Activated T-cell treated with anti-CD3 and anti-CD28 coated beads, Interleukin-2, amount 50 U/mL, for 48 hours (primary cell): ENCODE measurements at regions not wholly inside any gene's neighbourhood (a gene's known extent, or its start where the extent isn't known, plus 50 kb on each side); places are given as distances from the start of the nearest gene placed in this dataset.

Experiments
- DNase-seq, 2 experiments: peaks; one replicate each; pipeline ENCODE4 v3.0.0-alpha.2; 2020

DNA sequence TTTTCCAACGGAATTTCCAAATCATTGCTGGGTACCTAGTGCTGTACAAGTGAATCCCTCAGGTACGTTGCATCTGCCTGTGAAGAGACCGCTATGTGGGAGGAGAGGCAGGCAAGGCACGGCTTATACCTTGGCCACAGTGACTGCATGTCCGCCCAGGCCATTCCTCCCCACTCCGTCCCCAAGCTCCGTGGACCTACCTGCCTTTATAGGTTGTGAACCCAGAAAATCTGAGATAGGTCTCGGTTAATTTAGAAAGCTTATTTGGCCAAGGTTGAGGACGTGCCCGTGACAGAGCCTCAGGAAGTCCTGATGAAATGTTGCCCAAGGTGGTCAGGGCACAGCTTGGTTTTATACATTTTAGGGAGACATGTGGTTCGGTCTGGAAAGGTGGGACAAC is 218.5 kb upstream of the TSHZ3 start:
- no peak for DNase-seq

DNA sequence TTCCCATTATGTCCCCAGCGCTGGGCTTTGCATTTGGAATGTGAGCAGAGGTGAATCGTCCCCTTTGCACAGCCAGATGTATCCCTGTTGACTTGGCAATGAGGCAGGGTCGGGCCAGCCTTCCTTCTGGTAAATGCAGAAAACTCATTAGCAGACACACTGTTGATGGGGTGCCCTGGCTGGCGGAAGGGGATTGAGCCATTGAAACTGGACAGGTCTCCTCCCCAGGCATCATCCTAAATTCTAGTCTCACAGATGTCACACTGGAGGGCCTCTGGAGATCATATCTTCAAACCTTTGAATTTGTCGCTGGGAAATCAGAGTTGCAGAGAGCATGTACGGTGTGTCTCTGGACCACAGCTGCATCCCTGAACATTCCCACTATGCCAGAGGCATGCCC is 219.5 kb upstream of the TSHZ3 start:
- no peak for DNase-seq

GRCh38 chr19:31570718-31571117 is 221.5 kb upstream of the TSHZ3 start:
- DNase-seq: no peak

DNA sequence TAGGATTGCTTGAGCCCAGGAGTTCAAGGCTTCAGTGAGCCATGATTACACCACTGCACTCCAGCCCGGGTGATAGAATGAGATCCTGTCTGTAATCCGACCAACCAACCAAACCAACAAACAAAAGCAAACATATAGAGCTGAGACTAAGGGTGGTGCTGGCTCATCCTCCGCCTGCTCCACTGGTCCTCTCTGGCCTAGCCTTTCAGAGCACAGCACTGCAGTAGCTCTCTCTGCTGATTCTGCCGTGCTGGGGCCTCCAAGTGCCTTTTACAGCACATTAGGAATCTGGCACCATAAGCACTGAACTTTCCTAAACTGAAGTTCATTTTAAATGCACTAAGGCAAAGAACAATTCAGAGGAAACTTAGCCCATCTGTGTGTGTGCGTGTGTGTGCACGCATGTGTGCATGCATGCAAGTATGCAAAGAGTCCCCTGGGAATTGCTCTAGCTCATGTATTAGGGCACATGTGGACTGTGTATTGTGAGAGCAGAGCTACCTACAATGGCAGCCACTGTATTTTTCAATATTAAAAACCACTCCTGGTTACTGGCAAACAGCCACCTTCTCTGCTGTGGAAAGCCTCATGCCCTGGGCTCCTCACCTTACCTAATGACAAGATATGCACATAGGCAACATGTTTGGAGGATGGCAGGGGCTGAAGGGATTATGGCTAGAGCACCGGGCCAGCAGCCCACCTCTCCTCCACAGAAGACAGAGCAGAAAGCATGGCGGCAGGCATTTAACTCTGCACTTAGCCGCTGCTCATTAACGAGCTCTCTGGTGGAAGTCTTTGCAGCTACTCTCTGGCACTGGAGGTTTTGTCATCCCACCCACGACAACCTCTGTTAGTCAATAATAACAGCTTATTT is 223.1 kb upstream of the TSHZ3 start:
- DNase-seq: no peak

DNA sequence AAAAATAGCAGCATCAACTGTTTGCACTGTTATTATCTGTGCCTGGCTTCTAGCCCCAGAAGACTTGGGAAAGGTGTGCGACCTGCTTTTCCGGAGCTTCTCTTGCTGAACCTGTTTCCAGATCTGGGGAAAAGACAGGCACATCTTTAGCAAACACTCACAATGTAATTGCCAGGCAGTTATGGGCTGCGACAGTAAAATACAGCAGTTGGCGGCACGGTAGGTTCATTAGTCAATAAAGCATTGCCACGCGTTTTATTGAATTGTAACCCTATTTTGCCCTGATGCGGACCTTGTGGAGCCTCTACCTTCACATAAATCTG is 223.7 kb upstream of the TSHZ3 start:
- DNase-seq: no peak

DNA sequence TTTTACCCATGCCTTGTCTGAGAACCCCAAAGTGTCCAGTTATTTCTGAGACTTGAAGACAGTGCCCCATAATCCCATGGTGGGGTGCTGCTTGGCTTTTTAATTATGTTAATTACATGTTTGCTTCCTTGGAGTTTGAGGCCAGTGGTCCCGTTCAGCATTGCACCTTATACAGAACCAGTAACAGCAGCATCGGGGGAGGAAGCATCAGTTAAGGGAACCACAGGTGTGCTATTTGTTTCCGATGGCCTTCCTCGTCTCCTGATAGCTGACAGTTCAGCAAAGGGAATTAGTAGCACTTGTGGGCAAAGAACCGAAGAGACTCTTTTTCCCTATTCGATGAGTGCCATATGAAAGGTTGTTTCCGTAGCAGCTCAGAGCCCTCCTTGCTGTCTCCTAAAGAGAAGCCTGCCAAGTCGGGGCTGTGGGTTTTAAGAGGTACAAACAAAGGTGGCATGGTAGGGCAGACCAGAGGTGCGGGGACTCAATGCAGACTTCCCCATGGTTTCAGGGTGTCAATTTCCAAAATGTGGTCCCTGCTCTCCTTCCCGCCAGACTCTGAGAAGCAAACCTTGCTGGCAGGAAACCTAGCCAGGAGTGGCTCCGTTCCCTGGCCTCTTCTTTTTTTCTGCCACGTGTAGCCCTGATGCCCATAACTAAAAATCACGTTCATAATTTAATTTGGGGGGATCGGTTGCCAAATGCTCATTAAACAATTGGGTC is 225.2 kb upstream of the TSHZ3 start:
- DNase-seq: no peak

DNA sequence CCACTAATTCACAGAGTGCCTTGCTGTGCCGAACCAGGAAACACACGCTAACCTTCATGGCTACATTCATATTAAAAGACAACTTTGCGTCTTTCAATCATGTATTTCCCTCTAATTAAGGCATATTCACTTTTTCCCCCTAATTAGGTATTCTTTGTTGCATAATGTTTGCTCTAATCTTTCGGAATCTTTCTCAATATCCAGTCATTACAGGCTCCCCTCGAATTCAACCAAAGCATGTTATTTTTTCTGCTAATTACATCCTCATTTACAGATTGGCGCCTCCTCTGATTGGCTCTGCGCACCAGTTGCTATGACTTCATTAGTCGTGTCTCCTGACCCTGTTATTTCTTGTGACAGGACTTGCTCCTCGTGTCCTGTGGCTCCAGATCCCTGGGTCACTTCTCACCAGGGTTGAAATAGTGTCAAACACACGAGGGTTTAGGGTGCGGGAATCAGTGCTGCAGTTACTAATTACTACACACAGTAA is 226.7 kb upstream of the TSHZ3 start:
- DNase-seq: no peak

DNA sequence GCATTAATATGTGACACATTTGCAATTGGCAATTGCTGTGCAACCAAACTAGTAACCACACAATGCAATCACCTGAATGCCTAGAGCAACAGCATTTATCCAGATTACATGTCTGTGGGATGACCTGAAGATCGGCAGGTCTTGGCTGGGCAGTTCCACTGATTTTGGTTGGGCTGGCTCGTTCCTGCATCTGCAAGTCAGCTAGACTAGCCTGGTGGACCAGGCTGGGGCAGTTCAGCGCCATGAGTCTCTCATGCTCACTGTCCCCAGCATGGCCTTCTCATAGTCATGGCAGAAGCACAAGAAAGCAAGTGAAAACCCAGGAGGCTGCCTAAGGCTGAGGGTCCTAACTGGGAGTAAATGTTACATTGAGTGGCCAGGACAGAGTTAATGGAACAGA is 229.1 kb upstream of the TSHZ3 start:
- DNase-seq: no peak

GRCh38 chr19:31583148-31583547 is 233.9 kb upstream of the TSHZ3 start:
- no peak for DNase-seq

DNA sequence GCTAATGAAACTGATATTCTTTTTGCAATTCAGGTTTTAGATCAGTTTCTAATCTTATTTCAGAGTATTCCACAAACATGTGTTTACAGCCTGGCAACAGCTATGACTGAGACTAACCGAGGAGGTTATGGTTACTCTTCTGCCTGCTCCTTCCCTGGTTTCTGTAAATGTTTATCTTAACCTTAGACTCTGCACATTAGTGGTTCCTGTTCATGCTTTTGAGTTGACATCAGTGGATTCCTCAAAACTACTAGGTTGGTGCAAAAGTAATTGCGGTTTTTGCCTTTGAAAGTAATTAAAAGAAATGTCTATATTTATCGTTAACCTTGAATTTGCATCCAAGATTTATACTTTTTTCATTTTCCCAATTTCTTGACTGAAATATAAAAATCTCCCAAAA is 237.0 kb upstream of the TSHZ3 start:
- no peak for DNase-seq

DNA sequence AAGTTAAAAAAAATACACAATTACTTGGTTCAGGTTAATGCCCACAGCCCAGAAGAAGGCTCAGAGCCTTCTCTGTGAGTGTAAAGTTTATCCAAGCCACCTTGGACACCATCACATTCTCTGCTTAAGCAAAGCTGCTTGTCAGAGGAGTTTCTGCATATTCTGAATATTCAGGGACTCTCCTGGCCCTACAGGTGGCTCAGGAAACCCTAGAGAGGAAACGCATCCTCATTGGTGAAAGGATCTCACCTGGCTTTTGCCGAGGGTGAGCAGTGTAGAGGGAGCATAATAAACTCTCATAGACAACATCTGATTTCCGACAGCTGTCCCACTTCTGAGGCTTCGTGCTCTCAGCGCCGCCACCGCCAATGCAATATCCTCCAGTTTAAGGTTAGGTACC is 239.9 kb upstream of the TSHZ3 start:
- no peak for DNase-seq

DNA sequence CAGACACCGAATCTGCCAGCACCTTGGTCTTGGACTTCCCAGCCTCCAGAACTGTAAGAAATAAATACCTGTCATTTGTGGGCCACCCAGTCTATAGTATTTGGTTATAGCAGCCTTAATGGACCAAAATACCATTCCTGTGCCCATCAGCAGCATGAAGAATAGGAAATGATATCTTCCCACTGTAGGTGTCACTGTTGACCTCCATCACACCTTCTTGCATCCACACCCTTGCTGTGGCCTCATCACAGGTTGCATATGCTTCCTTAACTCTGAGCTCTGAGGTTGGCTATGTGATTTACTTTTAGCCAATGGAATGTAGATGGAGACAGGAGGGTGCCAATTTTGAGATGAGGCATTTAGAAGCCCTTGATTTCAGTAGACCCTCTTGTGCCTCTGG is 242.0 kb upstream of the TSHZ3 start:
- DNase-seq: no peak

DNA sequence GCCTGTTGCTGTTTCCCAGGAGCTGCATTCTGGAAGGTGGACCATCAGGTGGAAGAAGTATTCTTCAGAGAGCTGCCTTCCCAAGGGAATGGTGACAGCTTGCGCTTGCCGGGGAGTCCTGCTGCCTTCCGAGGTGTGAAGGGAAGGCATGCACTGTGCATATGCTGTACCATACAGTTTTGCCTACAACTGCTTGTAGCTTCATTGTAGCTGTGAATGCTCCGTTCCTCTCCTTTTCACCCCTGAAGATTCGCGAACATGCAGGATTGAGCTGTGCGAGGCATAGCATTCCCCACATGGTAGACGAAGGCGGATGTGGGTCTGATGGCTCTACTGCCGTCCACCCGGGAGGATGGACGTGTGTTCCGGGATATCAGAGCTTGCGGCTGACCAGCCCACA is 243.2 kb upstream of the TSHZ3 start:
- no peak for DNase-seq

DNA sequence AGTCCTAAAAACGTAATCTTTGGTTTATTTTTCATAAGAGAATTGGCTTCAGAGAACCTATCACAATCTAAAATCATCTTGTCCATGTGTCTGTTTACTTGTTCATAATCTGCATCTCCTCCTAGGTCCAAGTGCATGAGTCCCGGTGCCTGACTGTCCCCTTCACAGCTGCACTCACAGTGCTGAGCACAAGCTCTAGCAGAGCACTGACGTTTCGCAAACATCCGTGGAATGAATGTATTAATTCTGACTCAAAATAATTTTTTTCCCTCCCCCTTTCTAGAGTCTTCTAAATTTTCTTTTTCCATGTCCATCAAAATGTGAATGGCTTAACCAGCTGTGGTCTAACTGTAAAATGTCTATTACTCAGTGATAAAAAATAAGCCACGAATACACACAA is 245.5 kb upstream of the TSHZ3 start:
- DNase-seq: no peak

DNA sequence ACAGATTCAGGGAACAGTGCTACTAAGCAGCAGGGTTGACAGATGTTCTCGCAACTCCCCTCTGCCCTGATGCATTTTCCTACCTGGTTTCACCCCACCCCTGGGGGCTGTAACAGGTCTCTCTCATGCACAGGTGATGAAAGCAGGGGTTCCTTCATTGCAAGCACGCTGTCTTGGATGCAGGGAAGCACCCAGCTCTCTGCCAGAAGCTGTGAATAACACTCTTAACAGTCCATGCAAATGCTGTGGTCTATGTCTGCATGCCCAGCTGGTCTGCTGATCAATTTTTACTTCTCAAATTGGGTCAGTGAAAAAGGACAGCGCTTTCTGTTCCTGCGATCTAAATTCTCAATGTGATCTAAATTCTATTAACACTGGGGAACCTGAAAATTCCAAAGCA is 246.3 kb upstream of the TSHZ3 start:
- DNase-seq: no peak

DNA sequence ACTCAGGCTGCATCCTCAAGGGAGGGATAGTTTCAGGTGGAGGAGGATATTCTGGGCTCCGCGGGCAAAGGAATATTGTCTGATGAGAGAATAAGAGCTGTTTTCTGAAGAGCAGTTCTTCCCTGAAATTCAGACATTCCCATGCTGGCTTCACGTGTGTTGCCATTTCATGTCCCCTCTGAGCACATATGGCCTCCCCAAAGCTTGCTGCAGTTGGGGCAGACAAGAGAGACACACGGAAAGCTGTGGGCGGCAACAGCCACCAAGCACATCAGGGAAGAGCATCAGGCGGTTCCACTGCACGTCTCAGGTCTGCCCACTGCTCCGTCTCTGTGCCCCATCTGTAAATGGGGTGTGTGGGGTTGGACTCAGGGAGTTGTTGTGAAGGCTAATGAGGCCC is 247.5 kb upstream of the TSHZ3 start:
- DNase-seq: no peak

- DNase-seq: no peak
Measured at GRCh38 chr19:31597616-31598015, 248.4 kb upstream of the TSHZ3 start.

- DNase-seq: no peak
Measured at GRCh38 chr19:31598730-31599238, 249.5 kb upstream of the TSHZ3 start.

DNA sequence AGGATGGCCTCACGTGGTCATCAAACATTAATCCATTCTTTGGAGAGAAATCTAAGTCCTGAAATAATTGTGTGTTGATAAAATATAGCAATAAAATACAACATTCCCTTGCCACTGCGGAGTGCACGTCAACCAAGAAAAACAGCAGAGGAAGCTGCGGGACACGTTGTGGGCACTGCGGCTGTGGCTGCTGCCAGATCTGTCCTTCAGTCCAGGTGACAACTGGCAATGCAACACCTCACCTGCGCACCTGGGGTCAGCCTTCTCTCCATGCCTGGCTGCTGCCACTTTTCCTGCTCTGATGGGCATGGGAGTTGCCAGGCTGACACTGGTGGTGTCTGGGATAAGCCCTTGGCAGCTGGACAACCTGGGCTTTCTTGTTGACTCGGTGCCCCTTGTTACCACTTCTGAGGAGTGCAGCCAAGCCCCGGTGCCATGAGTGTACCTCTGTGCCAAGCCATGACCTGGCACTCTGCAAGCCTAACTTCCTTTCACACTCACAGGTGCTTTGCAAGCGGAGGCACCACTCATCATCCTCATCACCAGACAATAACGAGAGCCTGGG is 251.6 kb upstream of the TSHZ3 start:
- DNase-seq: no peak

DNA sequence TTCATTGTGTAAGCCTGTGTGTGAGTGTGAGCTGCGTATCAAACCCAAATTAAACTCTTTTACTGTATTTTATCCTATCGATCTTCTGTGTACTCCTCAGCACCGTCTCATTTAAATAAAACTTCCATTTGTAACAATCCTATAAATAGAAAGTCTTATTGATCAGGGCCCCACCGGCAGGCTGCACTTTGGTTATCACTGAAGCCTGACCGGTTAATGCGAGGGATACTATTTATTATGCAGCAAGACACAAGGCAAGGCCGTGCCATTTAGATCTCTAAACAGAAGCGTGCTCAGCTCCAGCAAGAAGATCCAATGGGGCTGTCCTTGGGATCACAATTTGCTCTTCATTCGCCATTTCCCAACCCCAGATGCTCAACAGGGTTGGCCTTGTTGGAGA is 252.6 kb upstream of the TSHZ3 start:
- DNase-seq: no peak

GRCh38 chr19:31602548-31602947 is 253.3 kb upstream of the TSHZ3 start:
- no peak for DNase-seq

GRCh38 chr19:31604493-31605040 is 255.3 kb upstream of the TSHZ3 start:
- no peak for DNase-seq

DNA sequence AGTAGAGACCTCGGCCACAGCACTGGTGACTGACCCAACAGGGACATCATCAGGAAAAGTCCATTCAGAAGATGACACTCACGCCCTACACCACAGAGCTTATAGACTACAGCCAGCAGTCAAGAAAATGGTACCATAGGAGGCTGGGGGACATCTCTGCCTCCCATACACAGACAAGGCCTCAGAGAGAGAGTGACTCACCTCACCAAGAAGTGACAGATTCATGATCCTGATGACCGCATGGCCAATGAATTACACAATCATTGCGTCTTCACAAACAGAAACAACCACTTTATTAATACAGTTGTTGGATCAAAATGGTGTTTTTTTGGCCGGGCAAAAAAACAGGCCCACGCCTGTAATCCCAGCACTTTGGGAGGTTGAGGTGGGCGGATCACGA is 260.8 kb upstream of the TSHZ3 start:
- no peak for DNase-seq
